CD4-positive, alpha-beta T cell (primary cell): ENCODE measurements at regions not wholly inside any gene's neighbourhood (a gene's known extent, or its start where the extent isn't known, plus 50 kb on each side); places are given as distances from the start of the nearest gene placed in this dataset.

Experiments
- ATAC-seq: fragments of 200-7000 bp; cut with Tn5 transposase; one replicate; pipeline ENCODE4 v1.10.0; 2022; ENCODE audit warnings: mild to moderate bottlenecking; ENCODE audit not compliant: poor library complexity
- CTCF ChIA-PET: fragments of 350-600 bp; sonication (Branson Sonifier 250); formaldehyde crosslinking; loops from one replicate; lab custom pipeline; 2021; ENCODE audit warnings: antibody characterized with exemption, inconsistent platforms; lab: Charles Lee
- POLR2A ChIA-PET: fragments of 350-600 bp; sonication (Branson Sonifier 250); formaldehyde crosslinking; loops from one replicate; lab custom pipeline; 2021; ENCODE audit warnings: antibody characterized with exemption, inconsistent platforms; lab: Charles Lee
- DNase-seq, 14 experiments: peaks; one replicate each; pipeline ENCODE4 v3.0.0-alpha.2; 2013 to 2020; ENCODE audit warnings: mixed read lengths in 2 of 14
- H3K27ac ChIP-seq, 2 donors: one replicate each; pipeline versions ENCODE4 v1.5.1 to v1.7.0; 2013; ENCODE audit warnings: low read length in 2 of 2, low read depth in 1 of 2, mild to moderate bottlenecking in 1 of 2
- H3K27me3 ChIP-seq, 2 experiments: 1 replicate in 1 of 2; 2 replicates in 1 of 2; pipeline versions ENCODE4 v1.6.1 to v1.7.0; 2013; ENCODE audit warnings: low read length in 2 of 2, control low read depth in 1 of 2, mild to moderate bottlenecking in 1 of 2, moderate library complexity in 1 of 2; ENCODE audit not compliant: insufficient read depth in 2 of 2, control insufficient read depth in 1 of 2
- H3K36me3 ChIP-seq: one replicate; pipeline ENCODE4 v1.6.1; 2013; ENCODE audit warnings: low read length, control low read depth; ENCODE audit not compliant: insufficient read depth
- H3K4me1 ChIP-seq: one replicate; pipeline ENCODE4 v1.6.1; 2013; ENCODE audit warnings: low read length, control low read depth; ENCODE audit not compliant: insufficient read depth
- H3K4me3 ChIP-seq: one replicate; pipeline ENCODE4 v1.5.1; 2013; ENCODE audit warnings: mild to moderate bottlenecking, low read length, moderate library complexity
- H3K9me3 ChIP-seq, 2 experiments: 1 replicate in 1 of 2; 2 replicates in 1 of 2; pipeline versions ENCODE4 v1.6.1 to v1.7.0; 2013; ENCODE audit warnings: low read length in 2 of 2, mild to moderate bottlenecking in 2 of 2, control low read depth in 1 of 2, moderate library complexity in 1 of 2; ENCODE audit not compliant: control insufficient read depth in 1 of 2, insufficient read depth in 1 of 2
- H3K27ac Mint-ChIP-seq: one replicate; pipeline ENCODE4 v1.8.0; 2020; ENCODE audit warnings: mixed read lengths
- H3K27me3 Mint-ChIP-seq: one replicate; pipeline ENCODE4 v1.8.0; 2021; ENCODE audit warnings: mixed read lengths
- H3K36me3 Mint-ChIP-seq: one replicate; pipeline ENCODE4 v1.8.0; 2021; ENCODE audit warnings: low read depth, mixed read lengths
- H3K4me1 Mint-ChIP-seq: one replicate; pipeline ENCODE4 v1.8.0; 2021; ENCODE audit warnings: low read depth, mixed read lengths
- H3K4me3 Mint-ChIP-seq: one replicate; pipeline ENCODE4 v1.8.0; 2020; ENCODE audit warnings: mild to moderate bottlenecking, mixed read lengths
- H3K9me3 Mint-ChIP-seq: one replicate; pipeline ENCODE4 v1.8.0; 2020; ENCODE audit warnings: mixed read lengths
- intact Hi-C, 2 experiments: fragments of 100-400 bp; cut with DNase I in 1 of 2; cut with micrococcal nuclease in 1 of 2; formaldehyde crosslinking; loops; one replicate each; pipeline versions ENCODE4 v1.15.1 to v1.9.0; 2023 to 2025; cut with DNase I, micrococcal nuclease
- TF ChIP-seq, protein P1 (sequence below): fragments of 200-600 bp; IDR thresholded peaks from one replicate; pipeline ENCODE4 v1.8.0; 2022; ENCODE audit warnings: antibody characterized with exemption, mild to moderate bottlenecking

DNA sequence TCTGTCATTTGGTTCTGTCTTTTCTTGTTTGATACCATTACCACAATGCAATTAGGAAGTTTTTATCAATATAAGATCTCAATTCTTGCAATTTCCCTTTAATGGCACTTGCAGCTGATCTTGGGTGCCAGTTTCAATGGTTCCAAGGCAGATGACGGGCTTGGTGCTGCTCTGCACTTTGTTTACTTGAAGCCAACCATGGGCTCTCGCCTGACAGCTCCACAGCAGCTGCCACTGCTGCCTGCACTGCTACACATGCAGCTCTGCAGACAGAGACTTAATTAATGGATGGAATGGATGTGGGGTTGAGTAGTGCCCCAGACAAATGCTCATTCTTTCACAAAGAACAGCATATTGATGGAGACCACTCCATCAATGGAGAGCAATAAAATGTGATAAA lies 1024.3 kb upstream of the EPHA7 start:
- no peaks in the 10 kb centered on the region for H3K36me3 ChIP-seq
- no peaks in the 10 kb centered on the region for H3K27me3 ChIP-seq
- ChIA-PET POLR2A (no interaction called here), CTCF (no interaction called here)
- Mint-ChIP-seq H3K4me1 (no peaks in the 10 kb centered on the region), H3K9me3 (peaks cover 11% of the 10 kb centered on the region), H3K36me3 (no peaks in the 10 kb centered on the region), H3K27me3 (no peaks in the 10 kb centered on the region), H3K4me3 (no peak overlapping the region), H3K27ac (no peak overlapping the region)
- ATAC-seq (no peak), DNase-seq (no peak)
- H3K4me3 ChIP-seq, result no peak overlapping the region
- intact Hi-C loops, result no loop called here
- H3K27ac ChIP-seq, result no peak overlapping the region
- H3K9me3 ChIP-seq, result no peaks in the 10 kb centered on the region
- TF ChIP-seq, protein P1, sequence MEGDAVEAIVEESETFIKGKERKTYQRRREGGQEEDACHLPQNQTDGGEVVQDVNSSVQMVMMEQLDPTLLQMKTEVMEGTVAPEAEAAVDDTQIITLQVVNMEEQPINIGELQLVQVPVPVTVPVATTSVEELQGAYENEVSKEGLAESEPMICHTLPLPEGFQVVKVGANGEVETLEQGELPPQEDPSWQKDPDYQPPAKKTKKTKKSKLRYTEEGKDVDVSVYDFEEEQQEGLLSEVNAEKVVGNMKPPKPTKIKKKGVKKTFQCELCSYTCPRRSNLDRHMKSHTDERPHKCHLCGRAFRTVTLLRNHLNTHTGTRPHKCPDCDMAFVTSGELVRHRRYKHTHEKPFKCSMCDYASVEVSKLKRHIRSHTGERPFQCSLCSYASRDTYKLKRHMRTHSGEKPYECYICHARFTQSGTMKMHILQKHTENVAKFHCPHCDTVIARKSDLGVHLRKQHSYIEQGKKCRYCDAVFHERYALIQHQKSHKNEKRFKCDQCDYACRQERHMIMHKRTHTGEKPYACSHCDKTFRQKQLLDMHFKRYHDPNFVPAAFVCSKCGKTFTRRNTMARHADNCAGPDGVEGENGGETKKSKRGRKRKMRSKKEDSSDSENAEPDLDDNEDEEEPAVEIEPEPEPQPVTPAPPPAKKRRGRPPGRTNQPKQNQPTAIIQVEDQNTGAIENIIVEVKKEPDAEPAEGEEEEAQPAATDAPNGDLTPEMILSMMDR, result no peak
- H3K4me1 ChIP-seq, result no peaks in the 10 kb centered on the region

DNA sequence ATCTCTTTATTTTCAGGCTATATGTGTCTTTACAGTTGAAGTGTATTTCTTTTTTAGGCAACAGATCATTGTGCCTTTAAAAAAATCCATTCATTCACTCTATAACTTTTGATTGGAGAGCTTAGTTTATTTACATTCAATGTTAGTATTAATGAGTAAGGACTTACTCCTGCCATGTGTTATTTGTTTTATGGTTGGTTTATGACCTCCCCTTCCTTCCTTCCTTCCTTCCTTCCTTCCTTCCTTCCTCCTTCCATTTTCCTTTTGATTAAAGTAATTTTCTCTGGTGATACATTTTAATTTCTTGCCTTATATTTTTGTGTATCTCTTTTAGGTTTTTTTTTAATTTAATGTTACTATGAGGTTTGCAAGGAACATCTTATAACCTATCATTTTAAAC lies 1005.3 kb upstream of the EPHA7 start:
- ChIA-PET CTCF (no interaction called here), POLR2A (no interaction called here)
- H3K9me3 ChIP-seq, result peaks cover 0 to 4% of the 10 kb centered on the region in 2 experiments
- ATAC-seq (no peak), DNase-seq (no peak)
- H3K36me3 ChIP-seq, result no peaks in the 10 kb centered on the region
- intact Hi-C loops, result no loop called here
- H3K27me3 ChIP-seq, result no peaks in the 10 kb centered on the region
- no peak overlapping the region for H3K4me3 Mint-ChIP-seq
- H3K27me3 Mint-ChIP-seq, result no peaks in the 10 kb centered on the region
- H3K9me3 Mint-ChIP-seq, result peaks cover 15% of the 10 kb centered on the region
- no peak overlapping the region for H3K4me3 ChIP-seq
- no peak overlapping the region for H3K27ac ChIP-seq
- TF ChIP-seq, protein P1, result no peak
- no peak overlapping the region for H3K27ac Mint-ChIP-seq
- no peaks in the 10 kb centered on the region for H3K36me3 Mint-ChIP-seq
- no peaks in the 10 kb centered on the region for H3K4me1 ChIP-seq
- H3K4me1 Mint-ChIP-seq, result no peaks in the 10 kb centered on the region

- no peak overlapping the region for H3K4me3 ChIP-seq
- H3K9me3 Mint-ChIP-seq, result no peaks in the 10 kb centered on the region
- ChIA-PET CTCF (no interaction called here), POLR2A (no interaction called here)
- H3K27ac ChIP-seq, result no peak overlapping the region
- H3K36me3 ChIP-seq, result no peaks in the 10 kb centered on the region
- H3K27ac Mint-ChIP-seq, result no peak overlapping the region
- no peak for DNase-seq
- no peaks in the 10 kb centered on the region for H3K4me1 Mint-ChIP-seq
- ATAC-seq, result no peak
- intact Hi-C loops, result no loop called here
- H3K27me3 ChIP-seq, result no peaks in the 10 kb centered on the region
- H3K4me3 Mint-ChIP-seq, result no peak overlapping the region
- H3K27me3 Mint-ChIP-seq, result no peaks in the 10 kb centered on the region
- H3K9me3 ChIP-seq, result no peaks in the 10 kb centered on the region
- no peaks in the 10 kb centered on the region for H3K4me1 ChIP-seq
- TF ChIP-seq, protein P1, result no peak
- H3K36me3 Mint-ChIP-seq, result no peaks in the 10 kb centered on the region
Observed at GRCh38 chr6:94417363-94417762, 998.0 kb upstream of the EPHA7 start.
